Adrenal gland (tissue), 5 donors: ENCODE measurements at regions not wholly inside any gene's neighbourhood (a gene's known extent, or its start where the extent isn't known, plus 50 kb on each side); places are given as distances from the start of the nearest gene placed in this dataset.

Source experiments
- POLR2A ChIP-seq, 2 donors: fragments of 450-650 bp; IDR thresholded peaks; one replicate each; pipeline ENCODE4 v1.6.1; 2017; ENCODE audit warnings: antibody characterized with exemption in 2 of 2, mild to moderate bottlenecking in 2 of 2, moderate library complexity in 1 of 2
- TF ChIP-seq, protein P1 (sequence below), 6 experiments: fragments of 450-650 bp in 4 of 6; fragments of 200-600 bp in 2 of 6; sonication (generic) in 1 of 6; IDR thresholded peaks; 1 replicate in 5 of 6; 2 replicates in 1 of 6; pipeline versions ENCODE4 v1.5.1 to v1.8.0; 2016 to 2021; ENCODE audit warnings: antibody characterized with exemption in 6 of 6, mild to moderate bottlenecking in 2 of 6, moderate library complexity in 1 of 6
- donor health status: DM: no; HTN: no; CAD: no.

DNA sequence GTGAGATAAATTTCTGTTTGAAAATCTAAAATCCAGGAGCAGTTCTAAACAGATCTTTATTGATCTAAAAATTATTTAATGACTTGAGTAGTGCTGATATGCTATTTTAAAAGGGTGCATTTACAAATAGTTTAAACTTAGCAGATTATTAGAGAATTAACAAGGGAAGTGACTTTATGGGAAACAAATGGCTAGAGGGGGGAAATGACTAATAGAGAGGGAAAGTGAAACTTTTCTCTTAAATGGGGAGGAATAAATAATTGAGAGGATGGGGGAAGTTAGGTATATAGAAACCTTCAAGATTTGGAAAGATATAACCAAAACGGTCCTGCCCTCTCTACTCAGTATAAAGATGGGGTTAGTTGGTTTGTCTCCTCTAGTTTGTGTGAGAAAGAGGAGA is 90.1 kb upstream of the ARMC3 start:
- TF ChIP-seq POLR2A (IDR thresholded peaks at IDR 0.05), result no peak
- TF ChIP-seq, protein P1, sequence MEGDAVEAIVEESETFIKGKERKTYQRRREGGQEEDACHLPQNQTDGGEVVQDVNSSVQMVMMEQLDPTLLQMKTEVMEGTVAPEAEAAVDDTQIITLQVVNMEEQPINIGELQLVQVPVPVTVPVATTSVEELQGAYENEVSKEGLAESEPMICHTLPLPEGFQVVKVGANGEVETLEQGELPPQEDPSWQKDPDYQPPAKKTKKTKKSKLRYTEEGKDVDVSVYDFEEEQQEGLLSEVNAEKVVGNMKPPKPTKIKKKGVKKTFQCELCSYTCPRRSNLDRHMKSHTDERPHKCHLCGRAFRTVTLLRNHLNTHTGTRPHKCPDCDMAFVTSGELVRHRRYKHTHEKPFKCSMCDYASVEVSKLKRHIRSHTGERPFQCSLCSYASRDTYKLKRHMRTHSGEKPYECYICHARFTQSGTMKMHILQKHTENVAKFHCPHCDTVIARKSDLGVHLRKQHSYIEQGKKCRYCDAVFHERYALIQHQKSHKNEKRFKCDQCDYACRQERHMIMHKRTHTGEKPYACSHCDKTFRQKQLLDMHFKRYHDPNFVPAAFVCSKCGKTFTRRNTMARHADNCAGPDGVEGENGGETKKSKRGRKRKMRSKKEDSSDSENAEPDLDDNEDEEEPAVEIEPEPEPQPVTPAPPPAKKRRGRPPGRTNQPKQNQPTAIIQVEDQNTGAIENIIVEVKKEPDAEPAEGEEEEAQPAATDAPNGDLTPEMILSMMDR (IDR thresholded peaks at IDR 0.05), result no peak
